IgD-negative memory B cell (primary cell): ENCODE measurements at regions not wholly inside any gene's neighbourhood (a gene's known extent, or its start where the extent isn't known, plus 50 kb on each side); places are given as distances from the start of the nearest gene placed in this dataset.

Source experiments
- H3K27ac Mint-ChIP-seq, 3 donors: one replicate each; pipeline ENCODE4 v1.8.0; 2020 to 2022; ENCODE audit warnings: mild to moderate bottlenecking in 3 of 3, mixed read lengths in 3 of 3, moderate library complexity in 1 of 3
- H3K27me3 Mint-ChIP-seq: one replicate; pipeline ENCODE4 v1.8.0; 2021; ENCODE audit warnings: mixed read lengths
- H3K36me3 Mint-ChIP-seq: one replicate; pipeline ENCODE4 v1.8.0; 2020; ENCODE audit warnings: mild to moderate bottlenecking, mixed read lengths
- H3K4me1 Mint-ChIP-seq, 3 donors: one replicate each; pipeline ENCODE4 v1.8.0; 2020 to 2022; ENCODE audit warnings: mixed read lengths in 3 of 3, mild to moderate bottlenecking in 1 of 3
- H3K4me3 Mint-ChIP-seq, 4 donors: one replicate each; pipeline ENCODE4 v1.8.0; 2020 to 2022; ENCODE audit warnings: mild to moderate bottlenecking in 4 of 4, mixed read lengths in 4 of 4, moderate library complexity in 3 of 4
- H3K9me3 Mint-ChIP-seq, 3 donors: one replicate each; pipeline ENCODE4 v1.8.0; 2020 to 2021; ENCODE audit warnings: mixed read lengths in 3 of 3, mild to moderate bottlenecking in 1 of 3

GRCh38 chr2:105644174-105644980, 100.3 kb upstream of the NCK2 start:
- Mint-ChIP-seq H3K9me3 (peaks cover 0 to 2% (median 2%) of the 10 kb centered on the region in 3 donors), H3K36me3 (no peaks in the 10 kb centered on the region), H3K4me3 (no peak overlapping the region), H3K27ac (no peak overlapping the region), H3K27me3 (peaks cover 6% of the 10 kb centered on the region), H3K4me1 (no peaks in the 10 kb centered on the region)

DNA sequence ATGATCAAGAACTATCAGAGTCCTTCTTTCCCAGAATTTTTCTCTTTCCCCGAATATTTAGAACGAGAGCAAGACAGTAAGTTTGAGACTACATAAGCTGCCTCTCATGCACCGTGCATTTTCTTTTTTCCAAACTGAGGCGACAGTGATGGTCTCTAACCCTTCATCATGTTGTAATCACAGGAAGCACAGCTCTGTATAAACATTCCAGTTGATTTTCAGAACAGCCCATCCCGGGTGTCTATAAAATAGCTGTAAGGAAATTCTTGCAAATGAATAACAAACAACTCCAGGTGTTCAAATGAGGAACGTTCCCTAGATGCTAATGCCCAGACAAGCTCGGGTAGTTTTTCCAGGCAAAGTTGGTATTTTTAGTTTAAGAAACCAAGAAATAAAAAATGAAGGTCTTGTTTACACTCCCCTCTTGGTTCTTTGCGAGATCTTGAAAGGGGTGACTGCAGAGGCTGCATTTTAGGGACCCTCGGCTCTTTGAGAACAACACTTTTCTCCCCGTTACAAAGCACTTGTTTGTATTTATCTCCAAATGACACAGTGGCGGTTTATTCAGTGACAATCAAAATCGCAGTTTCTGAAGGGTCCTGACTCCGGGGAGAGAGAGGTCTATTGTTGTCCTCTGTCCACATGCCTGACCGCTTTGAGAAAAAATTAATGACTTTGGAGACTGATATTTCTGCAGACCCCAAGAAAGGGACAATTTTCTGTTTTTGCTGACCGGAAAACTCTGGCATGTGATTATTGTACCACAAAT, 101.1 kb upstream of the NCK2 start:
- Mint-ChIP-seq H3K27me3 (peaks cover 5% of the 10 kb centered on the region), H3K36me3 (no peaks in the 10 kb centered on the region), H3K4me3 (no peak overlapping the region), H3K27ac (no peak overlapping the region), H3K9me3 (no peaks in the 10 kb centered on the region), H3K4me1 (no peaks in the 10 kb centered on the region)

DNA sequence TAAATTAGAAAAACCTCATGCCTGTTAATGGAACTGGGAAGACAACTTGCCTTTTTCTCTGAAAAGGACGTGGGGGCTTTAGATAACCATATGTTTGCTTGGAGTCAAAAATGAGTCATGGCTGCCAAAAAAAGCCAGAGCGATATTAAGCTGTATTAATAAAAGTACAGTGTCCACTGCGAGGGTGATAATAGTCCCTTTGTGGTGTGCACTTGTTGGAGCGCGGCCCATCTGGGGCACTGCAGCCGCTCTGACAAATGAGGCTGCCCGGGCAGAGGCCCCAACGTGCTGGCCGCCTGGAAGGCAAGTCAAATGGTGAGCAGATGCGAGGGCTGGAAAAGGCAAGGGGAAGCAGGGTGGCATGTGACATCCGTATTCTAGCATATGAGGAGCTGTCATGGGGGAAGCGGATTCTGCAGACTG, 103.3 kb upstream of the NCK2 start:
- Mint-ChIP-seq H3K4me3 (no peak overlapping the region), H3K27me3 (peaks cover 8% of the 10 kb centered on the region), H3K9me3 (no peaks in the 10 kb centered on the region), H3K27ac (no peak overlapping the region), H3K36me3 (no peaks in the 10 kb centered on the region), H3K4me1 (no peaks in the 10 kb centered on the region)

DNA sequence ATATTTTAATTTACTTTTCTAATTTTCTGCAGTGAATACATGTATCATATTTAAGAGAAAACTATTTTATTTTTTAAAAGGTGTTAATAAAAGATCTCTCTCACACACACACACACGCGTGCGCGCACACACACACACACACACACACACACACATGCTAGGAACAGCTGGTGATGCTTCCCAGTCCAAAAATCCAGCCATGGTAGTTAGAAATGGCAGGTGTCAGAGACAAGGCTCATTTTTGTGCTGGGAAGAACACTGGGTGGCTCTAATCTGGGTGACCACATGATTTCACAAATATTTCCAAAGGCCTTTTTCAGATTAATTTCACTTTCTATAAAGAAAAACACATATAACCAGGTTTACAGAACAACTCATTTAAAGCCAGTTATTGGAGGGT, 104.5 kb upstream of the NCK2 start:
- peaks cover 6% of the 10 kb centered on the region for H3K27me3 Mint-ChIP-seq
- H3K27ac Mint-ChIP-seq = no peak overlapping the region
- no peak overlapping the region for H3K4me3 Mint-ChIP-seq
- H3K4me1 Mint-ChIP-seq = no peaks in the 10 kb centered on the region
- no peaks in the 10 kb centered on the region for H3K9me3 Mint-ChIP-seq
- H3K36me3 Mint-ChIP-seq = no peaks in the 10 kb centered on the region

DNA sequence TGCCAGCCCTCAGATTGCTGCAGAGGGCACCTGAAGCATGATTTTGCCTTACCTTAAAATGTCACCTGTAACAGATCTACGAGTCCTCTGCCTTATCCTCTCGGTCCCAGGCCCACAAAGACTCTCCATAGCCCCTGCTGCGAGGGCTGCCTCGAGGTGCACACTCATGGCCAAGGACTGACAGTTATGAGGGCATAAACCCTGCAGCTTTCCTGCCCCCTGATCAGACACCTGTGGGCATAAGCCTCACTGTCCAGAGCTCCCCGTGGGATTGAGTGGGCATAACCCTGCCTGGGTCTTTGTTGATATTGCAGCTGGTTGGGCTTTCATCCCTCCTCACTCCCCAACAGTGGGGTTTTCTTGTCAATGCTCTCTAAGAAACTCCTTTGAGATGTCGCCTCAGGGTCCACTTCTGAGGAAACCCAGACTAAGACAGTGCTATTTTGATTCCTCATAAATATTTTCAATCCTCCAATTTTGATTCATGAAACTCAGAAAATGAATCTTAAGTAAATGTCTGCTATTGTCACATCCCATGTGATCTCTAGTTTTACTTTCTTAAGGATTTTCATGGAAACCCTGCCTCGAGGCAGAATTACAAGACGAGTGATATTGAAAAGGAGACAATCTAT, 108.5 kb upstream of the NCK2 start:
- no peaks in the 10 kb centered on the region for H3K4me1 Mint-ChIP-seq
- H3K36me3 Mint-ChIP-seq = no peaks in the 10 kb centered on the region
- H3K27ac Mint-ChIP-seq = no peak overlapping the region
- H3K9me3 Mint-ChIP-seq = no peaks in the 10 kb centered on the region
- H3K27me3 Mint-ChIP-seq = peaks cover 7% of the 10 kb centered on the region
- no peak overlapping the region for H3K4me3 Mint-ChIP-seq

DNA sequence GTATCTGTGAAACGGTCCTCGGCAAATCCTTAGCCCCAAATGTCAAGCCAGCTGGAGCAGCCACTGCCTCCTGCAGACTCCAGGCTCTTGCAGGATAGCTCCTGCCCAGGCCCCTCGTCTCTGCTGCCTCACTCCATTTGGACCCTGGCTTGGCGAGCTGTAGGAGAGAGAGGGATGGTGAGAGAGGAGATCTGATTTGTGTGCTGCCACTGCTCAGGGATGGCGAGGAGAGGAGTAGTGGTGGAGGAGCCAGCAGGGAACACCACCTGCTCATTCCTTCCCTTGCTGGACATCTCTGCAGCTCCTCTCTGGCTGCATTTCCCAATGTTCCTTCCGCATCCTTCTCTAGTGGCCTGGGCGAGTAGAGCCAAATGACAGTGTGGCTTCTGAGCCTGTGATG, 109.1 kb upstream of the NCK2 start:
- Mint-ChIP-seq H3K27ac (peak overlapping the region in 1 of 3 donors; percentile 50), H3K9me3 (no peaks in the 10 kb centered on the region), H3K4me3 (peak overlapping the region in 1 of 4 donors; percentile 8), H3K4me1 (no peaks in the 10 kb centered on the region), H3K36me3 (no peaks in the 10 kb centered on the region), H3K27me3 (peaks cover 13% of the 10 kb centered on the region)

- no peaks in the 10 kb centered on the region for H3K4me1 Mint-ChIP-seq
- no peak overlapping the region for H3K27ac Mint-ChIP-seq
- H3K4me3 Mint-ChIP-seq = no peak overlapping the region
- peaks cover 15% of the 10 kb centered on the region for H3K27me3 Mint-ChIP-seq
- no peaks in the 10 kb centered on the region for H3K36me3 Mint-ChIP-seq
- H3K9me3 Mint-ChIP-seq = peaks cover 0 to 1% (median 0%) of the 10 kb centered on the region in 3 donors
These were observed 110.5 kb upstream of the NCK2 start for GRCh38 chr2:105634198-105634597.

DNA sequence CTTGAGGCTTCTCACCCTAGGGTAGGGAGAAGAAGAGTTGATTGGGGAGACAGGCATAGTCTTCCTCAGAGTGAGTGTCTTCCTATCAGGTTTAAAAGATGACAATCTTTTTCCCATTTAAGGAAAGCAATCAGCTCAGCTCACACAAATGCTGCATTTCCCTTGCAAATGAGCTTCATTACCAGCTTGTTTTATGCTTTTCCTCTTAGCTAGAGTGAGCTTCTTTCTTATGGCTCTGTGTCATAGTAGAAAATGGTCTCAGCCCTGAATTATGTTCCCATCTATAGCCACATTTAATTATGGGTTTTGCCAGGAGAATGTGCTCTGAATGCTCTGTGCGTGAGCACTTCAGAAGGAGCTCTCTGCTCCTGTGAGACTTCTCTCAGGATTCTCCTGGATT, 112.8 kb upstream of the NCK2 start:
- peaks cover 19% of the 10 kb centered on the region for H3K27me3 Mint-ChIP-seq
- H3K4me1 Mint-ChIP-seq = no peaks in the 10 kb centered on the region
- H3K36me3 Mint-ChIP-seq = no peaks in the 10 kb centered on the region
- no peak overlapping the region for H3K27ac Mint-ChIP-seq
- H3K4me3 Mint-ChIP-seq = no peak overlapping the region
- H3K9me3 Mint-ChIP-seq = peaks cover 0 to 1% (median 0%) of the 10 kb centered on the region in 3 donors

GRCh38 chr2:105631011-105631410, 113.7 kb upstream of the NCK2 start:
- H3K36me3 Mint-ChIP-seq = no peaks in the 10 kb centered on the region
- H3K9me3 Mint-ChIP-seq = peaks cover 0 to 1% (median 0%) of the 10 kb centered on the region in 3 donors
- no peak overlapping the region for H3K27ac Mint-ChIP-seq

GRCh38 chr2:105629634-105630033, 115.1 kb upstream of the NCK2 start:
- H3K4me3 Mint-ChIP-seq = no peak overlapping the region
- no peaks in the 10 kb centered on the region for H3K36me3 Mint-ChIP-seq
- peaks cover 0 to 1% (median 0%) of the 10 kb centered on the region in 3 donors for H3K9me3 Mint-ChIP-seq
- no peaks in the 10 kb centered on the region for H3K4me1 Mint-ChIP-seq
- H3K27ac Mint-ChIP-seq = no peak overlapping the region
- peaks cover 23% of the 10 kb centered on the region for H3K27me3 Mint-ChIP-seq

More at GRCh38 chr2:105631011-105631410, 113.7 kb upstream of the NCK2 start:
- H3K27me3 Mint-ChIP-seq = peaks cover 19% of the 10 kb centered on the region
- H3K4me1 Mint-ChIP-seq = no peaks in the 10 kb centered on the region
- H3K4me3 Mint-ChIP-seq = no peak overlapping the region

GRCh38 chr2:105627534-105627933, 117.2 kb upstream of the NCK2 start:
- H3K27ac Mint-ChIP-seq = no peak overlapping the region
- no peak overlapping the region for H3K4me3 Mint-ChIP-seq
- H3K4me1 Mint-ChIP-seq = no peaks in the 10 kb centered on the region
- peaks cover 0 to 1% (median 0%) of the 10 kb centered on the region in 3 donors for H3K9me3 Mint-ChIP-seq
- H3K36me3 Mint-ChIP-seq = no peaks in the 10 kb centered on the region
- H3K27me3 Mint-ChIP-seq = peaks cover 22% of the 10 kb centered on the region

- Mint-ChIP-seq H3K36me3 (no peaks in the 10 kb centered on the region), H3K4me1 (no peaks in the 10 kb centered on the region), H3K4me3 (no peak overlapping the region), H3K27me3 (peaks cover 23% of the 10 kb centered on the region), H3K27ac (no peak overlapping the region), H3K9me3 (peaks cover 0 to 1% (median 0%) of the 10 kb centered on the region in 3 donors)
These were observed 117.8 kb upstream of the NCK2 start for GRCh38 chr2:105626966-105627340.

DNA sequence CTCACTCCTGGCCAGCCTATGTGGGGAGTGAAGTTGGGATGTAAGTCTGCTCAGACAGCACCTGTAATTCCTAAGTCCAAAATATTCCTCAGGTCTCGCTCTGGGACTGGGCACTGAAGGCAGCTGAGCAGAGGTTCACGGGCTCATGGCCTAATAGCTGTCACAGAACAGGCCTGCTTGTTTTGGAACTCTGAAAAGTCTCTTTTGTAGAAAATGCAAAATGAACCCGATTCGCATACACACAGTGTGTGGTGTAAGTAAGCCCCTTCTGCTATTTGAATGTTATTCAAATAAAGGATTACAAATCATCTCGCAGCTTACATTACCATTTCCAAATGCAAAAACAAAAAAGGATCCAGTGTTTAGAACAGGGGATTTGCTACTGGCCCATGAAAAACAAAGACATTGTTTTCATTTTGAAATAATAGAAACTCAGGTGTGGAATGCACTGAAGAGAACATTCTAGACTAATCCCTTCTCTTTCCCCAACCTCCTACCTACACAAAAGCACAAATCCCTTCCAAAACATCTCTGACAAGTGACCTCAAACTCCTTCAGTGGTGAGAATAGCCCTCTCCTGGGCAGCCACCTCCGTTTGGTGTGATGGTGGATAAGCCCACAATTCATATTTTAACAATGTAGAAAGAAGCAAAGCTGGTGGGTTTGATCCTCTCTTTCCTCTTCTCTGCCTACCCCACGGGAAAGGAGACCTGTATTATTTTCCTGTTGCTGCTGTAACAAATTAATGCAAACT, 118.3 kb upstream of the NCK2 start:
- H3K27ac Mint-ChIP-seq = no peak overlapping the region
- no peaks in the 10 kb centered on the region for H3K4me1 Mint-ChIP-seq
- H3K27me3 Mint-ChIP-seq = peaks cover 26% of the 10 kb centered on the region
- no peaks in the 10 kb centered on the region for H3K36me3 Mint-ChIP-seq
- H3K4me3 Mint-ChIP-seq = no peak overlapping the region
- peaks cover 0 to 1% (median 0%) of the 10 kb centered on the region in 3 donors for H3K9me3 Mint-ChIP-seq

DNA sequence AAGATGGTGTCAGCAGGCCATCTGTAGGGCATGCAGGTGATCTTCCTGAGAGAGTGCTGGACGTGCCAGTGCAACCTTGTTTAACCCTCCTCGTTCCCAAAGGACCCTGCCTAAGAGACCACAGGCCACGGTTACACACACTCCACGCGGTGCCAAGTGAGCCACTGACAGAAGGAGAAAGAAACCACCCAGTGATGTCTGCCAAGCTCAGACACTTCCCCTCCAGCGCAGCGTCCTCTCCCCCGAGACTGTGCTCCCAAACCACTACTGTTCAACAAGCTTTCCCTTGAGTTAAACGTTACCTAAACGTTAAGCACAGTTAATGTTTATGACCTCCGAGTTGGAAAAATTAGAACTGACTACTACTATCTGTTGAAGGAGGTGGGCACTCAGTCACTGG, 119.1 kb upstream of the NCK2 start:
- Mint-ChIP-seq H3K27me3 (peaks cover 23% of the 10 kb centered on the region), H3K27ac (no peak overlapping the region), H3K4me1 (no peaks in the 10 kb centered on the region), H3K36me3 (no peaks in the 10 kb centered on the region), H3K9me3 (peaks cover 0 to 1% (median 0%) of the 10 kb centered on the region in 3 donors), H3K4me3 (no peak overlapping the region)

GRCh38 chr2:105621038-105621437, 123.7 kb upstream of the NCK2 start:
- Mint-ChIP-seq H3K9me3 (no peaks in the 10 kb centered on the region), H3K27ac (no peak overlapping the region)

More at GRCh38 chr2:105621038-105621437, 123.7 kb upstream of the NCK2 start:
- Mint-ChIP-seq H3K36me3 (no peaks in the 10 kb centered on the region), H3K4me3 (no peak overlapping the region), H3K4me1 (no peaks in the 10 kb centered on the region), H3K27me3 (peaks cover 20% of the 10 kb centered on the region)
